ENCODE measurements at regions not wholly inside any gene's neighbourhood (a gene's known extent, or its start where the extent isn't known, plus 50 kb on each side); places are given as distances from the start of the nearest gene placed in this dataset.

DNA sequence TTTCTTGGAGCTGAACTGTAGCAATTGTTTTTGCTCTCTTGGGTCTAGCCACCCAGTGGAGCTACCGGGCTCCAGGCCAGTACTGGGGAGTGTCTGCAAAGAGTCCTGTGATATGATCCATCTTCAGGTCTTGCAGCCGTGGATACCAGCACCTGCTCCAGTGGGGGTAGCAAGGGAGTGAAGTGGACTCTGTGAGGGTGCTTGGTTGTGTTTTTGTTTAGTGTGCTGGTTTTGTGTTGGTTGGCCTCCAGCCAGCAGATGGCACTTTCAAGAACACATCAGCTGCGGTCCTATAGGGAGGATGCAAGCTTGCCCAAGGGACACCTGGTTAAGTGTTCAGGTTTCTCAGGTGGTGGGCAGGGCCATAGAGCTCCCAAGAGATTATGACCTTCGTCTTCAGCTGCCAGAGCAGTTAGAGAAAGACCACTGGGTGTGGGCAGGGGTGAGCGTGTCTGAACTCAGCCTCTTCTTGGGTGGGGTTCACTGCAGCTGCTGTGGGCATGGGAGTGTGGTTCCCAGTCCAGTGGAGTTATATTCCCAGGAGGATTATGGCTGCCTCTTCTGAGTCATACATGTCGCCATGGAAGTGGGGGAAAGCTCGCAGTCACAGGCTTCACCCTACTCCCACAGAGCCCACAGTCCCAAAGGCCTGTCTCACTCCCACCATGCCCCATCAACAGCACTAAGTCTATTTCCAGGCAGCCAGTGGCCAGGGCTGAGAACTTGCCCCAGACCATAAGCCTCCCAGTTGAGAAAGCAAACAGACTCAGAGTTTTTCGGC lies 811.6 kb downstream of the GLUD2 start:
- TF ChIP-seq, protein P1, sequence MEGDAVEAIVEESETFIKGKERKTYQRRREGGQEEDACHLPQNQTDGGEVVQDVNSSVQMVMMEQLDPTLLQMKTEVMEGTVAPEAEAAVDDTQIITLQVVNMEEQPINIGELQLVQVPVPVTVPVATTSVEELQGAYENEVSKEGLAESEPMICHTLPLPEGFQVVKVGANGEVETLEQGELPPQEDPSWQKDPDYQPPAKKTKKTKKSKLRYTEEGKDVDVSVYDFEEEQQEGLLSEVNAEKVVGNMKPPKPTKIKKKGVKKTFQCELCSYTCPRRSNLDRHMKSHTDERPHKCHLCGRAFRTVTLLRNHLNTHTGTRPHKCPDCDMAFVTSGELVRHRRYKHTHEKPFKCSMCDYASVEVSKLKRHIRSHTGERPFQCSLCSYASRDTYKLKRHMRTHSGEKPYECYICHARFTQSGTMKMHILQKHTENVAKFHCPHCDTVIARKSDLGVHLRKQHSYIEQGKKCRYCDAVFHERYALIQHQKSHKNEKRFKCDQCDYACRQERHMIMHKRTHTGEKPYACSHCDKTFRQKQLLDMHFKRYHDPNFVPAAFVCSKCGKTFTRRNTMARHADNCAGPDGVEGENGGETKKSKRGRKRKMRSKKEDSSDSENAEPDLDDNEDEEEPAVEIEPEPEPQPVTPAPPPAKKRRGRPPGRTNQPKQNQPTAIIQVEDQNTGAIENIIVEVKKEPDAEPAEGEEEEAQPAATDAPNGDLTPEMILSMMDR (IDR thresholded peaks at IDR 0.05; ENCODE audit: borderline replicate concordance, extremely low read depth, low read length, poor library complexity, severe bottlenecking), result no peak
- TF ChIP-seq EZH2 (IDR thresholded peaks at IDR 0.05; ENCODE audit: borderline replicate concordance, low read depth, low read length, severe bottlenecking), result no peak

All from DND-41 (cell line).